BE2C (cell line): ENCODE measurements at regions not wholly inside any gene's neighbourhood (a gene's known extent, or its start where the extent isn't known, plus 50 kb on each side); places are given as distances from the start of the nearest gene placed in this dataset.
A peak's percentile ranks its signal among the peaks of the same experiment; 100 is the strongest.

Experiments used
- DNase-seq: peaks from one replicate; pipeline ENCODE4 v3.0.0-alpha.2; 2020
- H3K27me3 ChIP-seq: fragments of 250-450 bp; sonication (Bioruptor Pico); 2 replicates; pipeline ENCODE4 v1.5.1; 2020; ENCODE audit warnings: mild to moderate bottlenecking
- H3K36me3 ChIP-seq: fragments of 250-450 bp; sonication (Bioruptor Pico); 2 replicates; pipeline ENCODE4 v1.5.1; 2020; ENCODE audit warnings: mild to moderate bottlenecking
- H3K4me1 ChIP-seq: fragments of 250-450 bp; sonication (Bioruptor Pico); 2 replicates; pipeline ENCODE4 v1.5.1; 2020
- H3K4me3 ChIP-seq: 2 replicates; pipeline ENCODE4 v1.5.1; 2011; ENCODE audit warnings: low read depth, low read length
- H3K9me3 ChIP-seq: fragments of 250-450 bp; sonication (Bioruptor Pico); 2 replicates; pipeline ENCODE4 v1.5.1; 2020
- TF ChIP-seq, protein P1 (sequence below): IDR thresholded peaks from 2 replicates; pipeline ENCODE4 v1.5.1; 2012; ENCODE audit warnings: mild to moderate bottlenecking, low read depth, low read length

DNA sequence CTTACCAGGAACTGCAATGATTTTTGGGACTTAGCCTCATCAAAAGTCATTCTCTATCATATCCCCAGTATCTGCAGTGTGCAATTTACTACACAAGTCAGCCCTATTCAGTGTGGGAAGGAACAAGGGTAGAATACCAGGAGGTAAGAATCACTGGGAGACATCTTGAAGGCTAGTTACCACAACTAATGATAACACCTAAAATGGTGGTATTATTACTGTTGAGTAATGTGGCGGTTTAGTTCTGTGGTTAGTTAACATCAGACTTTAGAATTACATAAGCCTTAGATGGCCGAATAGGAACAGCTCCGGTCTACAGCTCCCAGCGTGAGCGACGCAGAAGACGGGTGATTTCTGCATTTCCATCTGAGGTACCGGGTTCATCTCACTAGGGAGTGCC is 567.9 kb upstream of the CDH11 start:
- Histone ChIP-seq H3K4me1 (no peaks in the 10 kb centered on the region), H3K27me3 (no peaks in the 10 kb centered on the region), H3K9me3 (no peaks in the 10 kb centered on the region), H3K36me3 (no peaks in the 10 kb centered on the region), H3K4me3 (no peak overlapping the region)
- TF ChIP-seq, protein P1, sequence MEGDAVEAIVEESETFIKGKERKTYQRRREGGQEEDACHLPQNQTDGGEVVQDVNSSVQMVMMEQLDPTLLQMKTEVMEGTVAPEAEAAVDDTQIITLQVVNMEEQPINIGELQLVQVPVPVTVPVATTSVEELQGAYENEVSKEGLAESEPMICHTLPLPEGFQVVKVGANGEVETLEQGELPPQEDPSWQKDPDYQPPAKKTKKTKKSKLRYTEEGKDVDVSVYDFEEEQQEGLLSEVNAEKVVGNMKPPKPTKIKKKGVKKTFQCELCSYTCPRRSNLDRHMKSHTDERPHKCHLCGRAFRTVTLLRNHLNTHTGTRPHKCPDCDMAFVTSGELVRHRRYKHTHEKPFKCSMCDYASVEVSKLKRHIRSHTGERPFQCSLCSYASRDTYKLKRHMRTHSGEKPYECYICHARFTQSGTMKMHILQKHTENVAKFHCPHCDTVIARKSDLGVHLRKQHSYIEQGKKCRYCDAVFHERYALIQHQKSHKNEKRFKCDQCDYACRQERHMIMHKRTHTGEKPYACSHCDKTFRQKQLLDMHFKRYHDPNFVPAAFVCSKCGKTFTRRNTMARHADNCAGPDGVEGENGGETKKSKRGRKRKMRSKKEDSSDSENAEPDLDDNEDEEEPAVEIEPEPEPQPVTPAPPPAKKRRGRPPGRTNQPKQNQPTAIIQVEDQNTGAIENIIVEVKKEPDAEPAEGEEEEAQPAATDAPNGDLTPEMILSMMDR, result no peak
- no peak for DNase-seq

DNA sequence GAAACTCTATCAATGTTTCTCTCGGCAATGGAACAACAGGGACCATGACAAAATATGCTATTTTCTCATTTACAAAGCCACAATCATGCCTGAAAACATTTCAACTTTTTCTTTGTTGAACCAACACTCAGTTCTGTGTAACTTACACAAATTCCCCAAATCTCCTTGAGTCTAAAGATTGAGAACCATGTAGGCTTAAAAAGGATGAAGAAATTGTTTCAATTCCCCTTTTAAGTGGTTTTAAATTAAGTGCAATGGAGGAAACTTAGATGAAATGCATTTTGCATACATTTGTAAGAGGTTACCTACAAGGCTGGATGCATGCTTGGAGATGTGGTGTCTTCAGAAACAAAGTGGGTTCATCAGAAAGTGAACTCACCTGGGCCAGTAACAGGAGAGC is 566.4 kb upstream of the CDH11 start:
- H3K4me1 ChIP-seq, result no peaks in the 10 kb centered on the region
- H3K9me3 ChIP-seq, result no peaks in the 10 kb centered on the region
- TF ChIP-seq, protein P1, result no peak
- no peaks in the 10 kb centered on the region for H3K36me3 ChIP-seq
- H3K27me3 ChIP-seq, result no peaks in the 10 kb centered on the region
- H3K4me3 ChIP-seq, result no peak overlapping the region
- DNase-seq, result no peak

DNA sequence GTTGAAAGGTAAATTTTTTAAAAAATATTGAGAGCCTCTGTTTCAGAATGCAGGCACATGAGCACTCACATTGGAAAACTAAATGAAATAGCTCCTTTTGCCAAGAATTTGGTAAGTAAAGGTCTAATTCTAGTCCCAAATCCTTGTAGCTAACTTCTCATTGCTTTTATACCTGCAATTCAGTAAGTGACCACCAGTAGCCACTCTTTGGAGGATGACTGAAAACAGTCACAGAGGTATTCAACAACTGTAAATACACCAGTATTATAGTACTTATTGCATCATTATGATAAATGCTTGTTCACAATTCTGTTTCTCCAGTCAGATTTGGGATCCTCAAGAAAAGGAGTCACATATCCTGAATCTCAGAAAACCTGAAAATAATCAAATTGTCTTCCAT is 562.4 kb upstream of the CDH11 start:
- Histone ChIP-seq H3K36me3 (no peaks in the 10 kb centered on the region), H3K27me3 (no peaks in the 10 kb centered on the region), H3K9me3 (no peaks in the 10 kb centered on the region), H3K4me3 (no peak overlapping the region), H3K4me1 (0 out of 2 replicates have a peak, but pooled peaks cover 3% of the 10 kb centered on the region)
- no peak for DNase-seq
- TF ChIP-seq, protein P1, result peak; percentile 46

DNA sequence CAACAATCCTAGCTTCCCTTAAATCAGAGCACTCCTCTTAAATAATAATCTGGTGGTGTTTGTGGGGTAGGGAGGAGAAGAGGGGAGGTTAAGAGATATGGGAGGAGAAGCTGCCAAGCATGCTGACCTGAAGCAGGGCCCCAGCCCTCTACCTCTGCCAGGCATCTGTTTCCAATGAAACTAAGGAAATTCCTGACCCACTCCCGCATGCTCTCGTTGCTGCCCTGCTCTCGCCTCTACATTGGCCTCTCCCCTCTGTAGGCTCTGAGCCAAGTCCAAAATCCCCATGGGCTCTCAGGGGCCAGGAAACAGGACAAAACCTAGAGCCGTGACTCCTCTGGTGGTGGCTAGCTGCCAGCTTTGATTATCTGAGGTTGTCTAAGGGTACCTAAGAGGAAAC is 559.5 kb upstream of the CDH11 start:
- H3K4me3 ChIP-seq, result no peak overlapping the region
- no peaks in the 10 kb centered on the region for H3K36me3 ChIP-seq
- no peaks in the 10 kb centered on the region for H3K9me3 ChIP-seq
- DNase-seq, result peak; percentile 46
- TF ChIP-seq, protein P1, result no peak
- H3K4me1 ChIP-seq, result 0 out of 2 replicates have a peak, but pooled peaks cover 3% of the 10 kb centered on the region
- no peaks in the 10 kb centered on the region for H3K27me3 ChIP-seq

DNA sequence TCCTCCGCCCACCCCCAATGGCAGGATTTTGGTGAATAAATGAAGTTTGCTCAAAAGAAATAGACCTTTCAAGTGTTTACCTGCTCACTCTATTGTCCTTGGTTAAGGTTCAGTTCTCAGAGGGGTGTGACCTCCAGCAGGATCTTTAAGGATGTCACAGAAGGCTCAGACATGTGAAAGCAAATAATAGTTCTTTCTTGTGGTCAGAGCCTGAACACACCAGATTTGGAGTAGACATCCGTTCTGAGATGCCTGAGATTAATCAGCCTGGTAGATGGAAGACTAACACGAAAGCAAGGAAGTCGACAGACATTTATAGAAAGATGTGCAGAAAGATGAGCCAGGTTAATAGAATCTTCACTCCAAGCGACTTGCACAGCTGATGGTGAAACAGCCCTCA is 557.9 kb upstream of the CDH11 start:
- no peaks in the 10 kb centered on the region for H3K27me3 ChIP-seq
- TF ChIP-seq, protein P1, result no peak
- DNase-seq, result no peak
- no peaks in the 10 kb centered on the region for H3K36me3 ChIP-seq
- H3K4me3 ChIP-seq, result no peak overlapping the region
- 0 out of 2 replicates have a peak, but pooled peaks cover 3% of the 10 kb centered on the region for H3K4me1 ChIP-seq
- H3K9me3 ChIP-seq, result no peaks in the 10 kb centered on the region

DNA sequence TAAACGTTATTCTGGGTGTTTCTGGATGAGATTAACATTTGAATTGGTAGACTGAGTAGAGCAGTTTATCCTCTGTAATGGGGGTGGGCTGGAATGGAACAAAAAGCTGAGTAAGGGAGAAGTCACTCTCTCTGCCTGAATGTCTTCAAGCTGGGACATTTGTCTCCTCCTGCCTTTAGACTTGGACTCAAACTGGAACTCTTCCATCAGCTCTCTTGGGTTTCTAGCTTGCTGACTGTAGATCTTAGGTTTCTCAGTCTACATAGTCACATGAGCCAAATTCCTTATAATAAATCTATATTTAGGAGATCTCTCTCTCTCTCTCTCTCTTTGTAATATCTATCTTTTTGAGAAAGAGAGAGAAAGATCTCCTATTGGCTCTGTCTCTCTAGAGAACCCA is 553.3 kb upstream of the CDH11 start:
- Histone ChIP-seq H3K4me3 (no peak overlapping the region), H3K27me3 (no peaks in the 10 kb centered on the region), H3K9me3 (0 out of 2 replicates have a peak, but pooled peaks cover 3% of the 10 kb centered on the region), H3K4me1 (no peaks in the 10 kb centered on the region), H3K36me3 (no peaks in the 10 kb centered on the region)
- TF ChIP-seq, protein P1, result no peak
- DNase-seq, result no peak
